Liver (tissue), 3 donors: ENCODE measurements at regions not wholly inside any gene's neighbourhood (a gene's known extent, or its start where the extent isn't known, plus 50 kb on each side); places are given as distances from the start of the nearest gene placed in this dataset.

Experiments used
- ATF3 ChIP-seq: IDR thresholded peaks from 2 replicates; pipeline ENCODE4 v1.6.1; 2016; ENCODE audit warnings: antibody characterized with exemption
- CTCF ChIP-seq: fragments of 150-350 bp; IDR thresholded peaks from 2 replicates; pipeline ENCODE4 v1.5.1; 2017; ENCODE audit warnings: improper control_type of control experiment, low read depth, low read length; ENCODE audit not compliant: missing input control
- EGR1 ChIP-seq, 2 donors: IDR thresholded peaks; 2 replicates each; pipeline ENCODE4 v1.6.1; 2016 to 2018; ENCODE audit warnings: antibody characterized with exemption in 2 of 2, low read depth in 2 of 2
- FOXA1 ChIP-seq: IDR thresholded peaks from 2 replicates; pipeline ENCODE4 v1.6.1; 2016; ENCODE audit warnings: antibody characterized with exemption
- GABPA ChIP-seq, 2 donors: IDR thresholded peaks in 1 of 2; conservative IDR thresholded peaks in 1 of 2; 2 replicates each; pipeline ENCODE4 v1.6.1; 2016; ENCODE audit warnings: antibody characterized with exemption in 2 of 2, mild to moderate bottlenecking in 1 of 2, moderate library complexity in 1 of 2
- HNF4A ChIP-seq, 2 donors: conservative IDR thresholded peaks; 2 replicates each; pipeline ENCODE4 v1.6.1; 2016; ENCODE audit warnings: antibody characterized with exemption in 2 of 2, mild to moderate bottlenecking in 2 of 2
- MAX ChIP-seq: IDR thresholded peaks from 2 replicates; pipeline ENCODE4 v1.6.1; 2016; ENCODE audit warnings: antibody characterized with exemption
- RAD21 ChIP-seq, 2 donors: IDR thresholded peaks; 2 replicates each; pipeline ENCODE4 v1.6.1; 2016; ENCODE audit warnings: antibody characterized with exemption in 2 of 2, mild to moderate bottlenecking in 2 of 2
- REST ChIP-seq: IDR thresholded peaks from 2 replicates; pipeline ENCODE4 v1.6.1; 2016; ENCODE audit warnings: antibody characterized with exemption, mild to moderate bottlenecking
- RXRA ChIP-seq, 2 donors: IDR thresholded peaks; 2 replicates each; pipeline ENCODE4 v1.6.1; 2017 to 2018; ENCODE audit warnings: antibody characterized with exemption in 2 of 2, mild to moderate bottlenecking in 1 of 2
- SP1 ChIP-seq: IDR thresholded peaks from 2 replicates; pipeline ENCODE4 v1.6.1; 2018; ENCODE audit warnings: antibody characterized with exemption, mild to moderate bottlenecking
- TAF1 ChIP-seq: conservative IDR thresholded peaks from 2 replicates; pipeline ENCODE4 v1.6.1; 2016; ENCODE audit warnings: antibody characterized with exemption, mild to moderate bottlenecking
- YY1 ChIP-seq: IDR thresholded peaks from 2 replicates; pipeline ENCODE4 v1.6.1; 2016; ENCODE audit warnings: antibody characterized with exemption, mild to moderate bottlenecking
- ZBTB33 ChIP-seq: IDR thresholded peaks from 2 replicates; pipeline ENCODE4 v1.6.1; 2016; ENCODE audit warnings: antibody characterized with exemption
- donor health status: healthy.
- donor health status: healthy.

- TF ChIP-seq CTCF: no peak
- TF ChIP-seq GABPA (IDR thresholded peaks at IDR 0.05 in 1 of 2, conservative IDR thresholded peaks at IDR 0.05 in 1 of 2): no peak
- no peak for TF ChIP-seq MAX
- TF ChIP-seq REST: no peak
- TF ChIP-seq EGR1 (IDR thresholded peaks at IDR 0.05; ENCODE audit: low read depth in 2 of 2): no peak
- no peak for TF ChIP-seq YY1
- no peak for TF ChIP-seq SP1
- TF ChIP-seq ZBTB33: no peak
- no peak for TF ChIP-seq FOXA1
- no peak for TF ChIP-seq TAF1
- no peak for TF ChIP-seq RXRA (IDR thresholded peaks at IDR 0.05)
- no peak for TF ChIP-seq RAD21 (IDR thresholded peaks at IDR 0.05)
- no peak for TF ChIP-seq HNF4A (conservative IDR thresholded peaks at IDR 0.05)
- TF ChIP-seq ATF3: no peak
Observed at GRCh38 chr14:54256156-54256555, 140.7 kb upstream of the CDKN3 start.
